ENCODE measurements at regions not wholly inside any gene's neighbourhood (a gene's known extent, or its start where the extent isn't known, plus 50 kb on each side); places are given as distances from the start of the nearest gene placed in this dataset.

DNA sequence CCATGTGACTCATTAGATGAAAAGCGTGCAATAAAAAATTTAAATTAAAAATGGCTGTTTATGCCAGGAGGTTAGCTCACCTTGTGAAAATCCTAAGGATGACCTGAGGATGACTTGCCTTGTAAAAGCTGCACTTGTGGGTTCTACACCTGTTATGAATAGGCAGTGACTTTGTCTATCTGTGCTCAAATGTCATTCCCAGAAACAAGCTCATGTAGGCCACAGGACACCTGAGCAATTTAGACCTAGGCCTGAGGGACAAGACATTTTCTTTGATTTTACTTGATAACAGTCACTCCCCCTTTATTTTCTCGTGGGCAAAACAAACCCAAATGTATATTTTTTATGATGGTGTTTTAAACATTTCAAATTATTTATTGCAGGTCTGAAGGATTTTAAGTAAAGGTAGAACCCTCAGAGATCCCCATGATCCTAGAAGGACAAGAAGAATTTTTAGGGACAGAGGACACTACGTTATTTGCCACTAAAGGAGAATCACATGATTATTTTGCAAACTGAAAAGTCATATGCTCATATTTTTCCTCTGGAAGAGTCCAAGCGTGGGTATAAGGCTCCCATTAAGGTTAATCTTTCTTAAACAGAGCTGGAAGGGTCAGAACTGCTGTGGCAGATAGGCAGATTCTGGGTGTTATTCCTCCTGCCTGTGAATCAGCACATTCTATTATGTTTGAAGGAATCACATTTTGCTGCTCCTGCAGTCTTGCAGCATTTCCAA lies 277.5 kb upstream of the MAN1A1 start:
- no peaks in the 10 kb centered on the region for H3F3A ChIP-seq (replicated peaks; ENCODE audit: low read depth)
- H3K36me3 ChIP-seq (ENCODE audit: insufficient read depth): no peaks in the 10 kb centered on the region
- H3K4me3 Mint-ChIP-seq: no peak overlapping the region
- no peaks in the 10 kb centered on the region for H3K9me2 ChIP-seq (ENCODE audit: insufficient read depth)
- TF ChIP-seq EZH2phosphoT487 (IDR thresholded peaks at IDR 0.05; ENCODE audit: unreplicated experiment) (no peak), ZNF114 (CRISPR knock-in tag; IDR thresholded peaks at IDR 0.05) (no peak), EZH2 (IDR thresholded peaks at IDR 0.05; ENCODE audit: low read depth, unreplicated experiment) (no peak), CREB1 (CRISPR knock-in tag; IDR thresholded peaks at IDR 0.05; ENCODE audit: low read depth) (no peak), POLR2AphosphoS5 (IDR thresholded peaks at IDR 0.05; ENCODE audit: low read depth) (no peak), STAT1 (IDR thresholded peaks at IDR 0.05; ENCODE audit: unreplicated experiment) (no peak), JUNB (IDR thresholded peaks at IDR 0.05; ENCODE audit: unreplicated experiment) (no peak), NANOG (IDR thresholded peaks at IDR 0.05; ENCODE audit: borderline replicate concordance) (no peak), ZNF331 (CRISPR knock-in tag; IDR thresholded peaks at IDR 0.05; ENCODE audit: low read depth) (no peak)
- TF ChIP-seq, protein P1, sequence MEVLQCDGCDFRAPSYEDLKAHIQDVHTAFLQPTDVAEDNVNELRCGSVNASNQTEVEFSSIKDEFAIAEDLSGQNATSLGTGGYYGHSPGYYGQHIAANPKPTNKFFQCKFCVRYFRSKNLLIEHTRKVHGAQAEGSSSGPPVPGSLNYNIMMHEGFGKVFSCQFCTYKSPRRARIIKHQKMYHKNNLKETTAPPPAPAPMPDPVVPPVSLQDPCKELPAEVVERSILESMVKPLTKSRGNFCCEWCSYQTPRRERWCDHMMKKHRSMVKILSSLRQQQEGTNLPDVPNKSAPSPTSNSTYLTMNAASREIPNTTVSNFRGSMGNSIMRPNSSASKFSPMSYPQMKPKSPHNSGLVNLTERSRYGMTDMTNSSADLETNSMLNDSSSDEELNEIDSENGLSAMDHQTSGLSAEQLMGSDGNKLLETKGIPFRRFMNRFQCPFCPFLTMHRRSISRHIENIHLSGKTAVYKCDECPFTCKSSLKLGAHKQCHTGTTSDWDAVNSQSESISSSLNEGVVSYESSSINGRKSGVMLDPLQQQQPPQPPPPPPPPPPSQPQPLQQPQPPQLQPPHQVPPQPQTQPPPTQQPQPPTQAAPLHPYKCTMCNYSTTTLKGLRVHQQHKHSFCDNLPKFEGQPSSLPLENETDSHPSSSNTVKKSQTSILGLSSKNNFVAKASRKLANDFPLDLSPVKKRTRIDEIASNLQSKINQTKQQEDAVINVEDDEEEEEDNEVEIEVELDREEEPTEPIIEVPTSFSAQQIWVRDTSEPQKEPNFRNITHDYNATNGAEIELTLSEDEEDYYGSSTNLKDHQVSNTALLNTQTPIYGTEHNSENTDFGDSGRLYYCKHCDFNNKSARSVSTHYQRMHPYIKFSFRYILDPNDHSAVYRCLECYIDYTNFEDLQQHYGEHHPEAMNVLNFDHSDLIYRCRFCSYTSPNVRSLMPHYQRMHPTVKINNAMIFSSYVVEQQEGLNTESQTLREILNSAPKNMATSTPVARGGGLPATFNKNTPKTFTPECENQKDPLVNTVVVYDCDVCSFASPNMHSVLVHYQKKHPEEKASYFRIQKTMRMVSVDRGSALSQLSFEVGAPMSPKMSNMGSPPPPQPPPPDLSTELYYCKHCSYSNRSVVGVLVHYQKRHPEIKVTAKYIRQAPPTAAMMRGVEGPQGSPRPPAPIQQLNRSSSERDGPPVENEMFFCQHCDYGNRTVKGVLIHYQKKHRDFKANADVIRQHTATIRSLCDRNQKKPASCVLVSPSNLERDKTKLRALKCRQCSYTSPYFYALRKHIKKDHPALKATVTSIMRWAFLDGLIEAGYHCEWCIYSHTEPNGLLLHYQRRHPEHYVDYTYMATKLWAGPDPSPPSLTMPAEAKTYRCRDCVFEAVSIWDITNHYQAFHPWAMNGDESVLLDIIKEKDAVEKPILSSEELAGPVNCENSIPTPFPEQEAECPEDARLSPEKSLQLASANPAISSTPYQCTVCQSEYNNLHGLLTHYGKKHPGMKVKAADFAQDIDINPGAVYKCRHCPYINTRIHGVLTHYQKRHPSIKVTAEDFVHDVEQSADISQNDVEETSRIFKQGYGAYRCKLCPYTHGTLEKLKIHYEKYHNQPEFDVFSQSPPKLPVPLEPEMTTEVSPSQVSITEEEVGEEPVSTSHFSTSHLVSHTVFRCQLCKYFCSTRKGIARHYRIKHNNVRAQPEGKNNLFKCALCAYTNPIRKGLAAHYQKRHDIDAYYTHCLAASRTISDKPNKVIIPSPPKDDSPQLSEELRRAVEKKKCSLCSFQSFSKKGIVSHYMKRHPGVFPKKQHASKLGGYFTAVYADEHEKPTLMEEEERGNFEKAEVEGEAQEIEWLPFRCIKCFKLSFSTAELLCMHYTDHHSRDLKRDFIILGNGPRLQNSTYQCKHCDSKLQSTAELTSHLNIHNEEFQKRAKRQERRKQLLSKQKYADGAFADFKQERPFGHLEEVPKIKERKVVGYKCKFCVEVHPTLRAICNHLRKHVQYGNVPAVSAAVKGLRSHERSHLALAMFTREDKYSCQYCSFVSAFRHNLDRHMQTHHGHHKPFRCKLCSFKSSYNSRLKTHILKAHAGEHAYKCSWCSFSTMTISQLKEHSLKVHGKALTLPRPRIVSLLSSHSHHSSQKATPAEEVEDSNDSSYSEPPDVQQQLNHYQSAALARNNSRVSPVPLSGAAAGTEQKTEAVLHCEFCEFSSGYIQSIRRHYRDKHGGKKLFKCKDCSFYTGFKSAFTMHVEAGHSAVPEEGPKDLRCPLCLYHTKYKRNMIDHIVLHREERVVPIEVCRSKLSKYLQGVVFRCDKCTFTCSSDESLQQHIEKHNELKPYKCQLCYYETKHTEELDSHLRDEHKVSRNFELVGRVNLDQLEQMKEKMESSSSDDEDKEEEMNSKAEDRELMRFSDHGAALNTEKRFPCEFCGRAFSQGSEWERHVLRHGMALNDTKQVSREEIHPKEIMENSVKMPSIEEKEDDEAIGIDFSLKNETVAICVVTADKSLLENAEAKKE (CRISPR knock-in tag; IDR thresholded peaks at IDR 0.05): no peak
- TF ChIP-seq, protein P2, sequence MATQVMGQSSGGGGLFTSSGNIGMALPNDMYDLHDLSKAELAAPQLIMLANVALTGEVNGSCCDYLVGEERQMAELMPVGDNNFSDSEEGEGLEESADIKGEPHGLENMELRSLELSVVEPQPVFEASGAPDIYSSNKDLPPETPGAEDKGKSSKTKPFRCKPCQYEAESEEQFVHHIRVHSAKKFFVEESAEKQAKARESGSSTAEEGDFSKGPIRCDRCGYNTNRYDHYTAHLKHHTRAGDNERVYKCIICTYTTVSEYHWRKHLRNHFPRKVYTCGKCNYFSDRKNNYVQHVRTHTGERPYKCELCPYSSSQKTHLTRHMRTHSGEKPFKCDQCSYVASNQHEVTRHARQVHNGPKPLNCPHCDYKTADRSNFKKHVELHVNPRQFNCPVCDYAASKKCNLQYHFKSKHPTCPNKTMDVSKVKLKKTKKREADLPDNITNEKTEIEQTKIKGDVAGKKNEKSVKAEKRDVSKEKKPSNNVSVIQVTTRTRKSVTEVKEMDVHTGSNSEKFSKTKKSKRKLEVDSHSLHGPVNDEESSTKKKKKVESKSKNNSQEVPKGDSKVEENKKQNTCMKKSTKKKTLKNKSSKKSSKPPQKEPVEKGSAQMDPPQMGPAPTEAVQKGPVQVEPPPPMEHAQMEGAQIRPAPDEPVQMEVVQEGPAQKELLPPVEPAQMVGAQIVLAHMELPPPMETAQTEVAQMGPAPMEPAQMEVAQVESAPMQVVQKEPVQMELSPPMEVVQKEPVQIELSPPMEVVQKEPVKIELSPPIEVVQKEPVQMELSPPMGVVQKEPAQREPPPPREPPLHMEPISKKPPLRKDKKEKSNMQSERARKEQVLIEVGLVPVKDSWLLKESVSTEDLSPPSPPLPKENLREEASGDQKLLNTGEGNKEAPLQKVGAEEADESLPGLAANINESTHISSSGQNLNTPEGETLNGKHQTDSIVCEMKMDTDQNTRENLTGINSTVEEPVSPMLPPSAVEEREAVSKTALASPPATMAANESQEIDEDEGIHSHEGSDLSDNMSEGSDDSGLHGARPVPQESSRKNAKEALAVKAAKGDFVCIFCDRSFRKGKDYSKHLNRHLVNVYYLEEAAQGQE (IDR thresholded peaks at IDR 0.05; ENCODE audit: unreplicated experiment): no peak
- TF ChIP-seq, protein P3, sequence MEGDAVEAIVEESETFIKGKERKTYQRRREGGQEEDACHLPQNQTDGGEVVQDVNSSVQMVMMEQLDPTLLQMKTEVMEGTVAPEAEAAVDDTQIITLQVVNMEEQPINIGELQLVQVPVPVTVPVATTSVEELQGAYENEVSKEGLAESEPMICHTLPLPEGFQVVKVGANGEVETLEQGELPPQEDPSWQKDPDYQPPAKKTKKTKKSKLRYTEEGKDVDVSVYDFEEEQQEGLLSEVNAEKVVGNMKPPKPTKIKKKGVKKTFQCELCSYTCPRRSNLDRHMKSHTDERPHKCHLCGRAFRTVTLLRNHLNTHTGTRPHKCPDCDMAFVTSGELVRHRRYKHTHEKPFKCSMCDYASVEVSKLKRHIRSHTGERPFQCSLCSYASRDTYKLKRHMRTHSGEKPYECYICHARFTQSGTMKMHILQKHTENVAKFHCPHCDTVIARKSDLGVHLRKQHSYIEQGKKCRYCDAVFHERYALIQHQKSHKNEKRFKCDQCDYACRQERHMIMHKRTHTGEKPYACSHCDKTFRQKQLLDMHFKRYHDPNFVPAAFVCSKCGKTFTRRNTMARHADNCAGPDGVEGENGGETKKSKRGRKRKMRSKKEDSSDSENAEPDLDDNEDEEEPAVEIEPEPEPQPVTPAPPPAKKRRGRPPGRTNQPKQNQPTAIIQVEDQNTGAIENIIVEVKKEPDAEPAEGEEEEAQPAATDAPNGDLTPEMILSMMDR (conservative IDR thresholded peaks at IDR 0.05; ENCODE audit: low read depth in 2 of 2): no peak
- TF ChIP-seq, protein P4, sequence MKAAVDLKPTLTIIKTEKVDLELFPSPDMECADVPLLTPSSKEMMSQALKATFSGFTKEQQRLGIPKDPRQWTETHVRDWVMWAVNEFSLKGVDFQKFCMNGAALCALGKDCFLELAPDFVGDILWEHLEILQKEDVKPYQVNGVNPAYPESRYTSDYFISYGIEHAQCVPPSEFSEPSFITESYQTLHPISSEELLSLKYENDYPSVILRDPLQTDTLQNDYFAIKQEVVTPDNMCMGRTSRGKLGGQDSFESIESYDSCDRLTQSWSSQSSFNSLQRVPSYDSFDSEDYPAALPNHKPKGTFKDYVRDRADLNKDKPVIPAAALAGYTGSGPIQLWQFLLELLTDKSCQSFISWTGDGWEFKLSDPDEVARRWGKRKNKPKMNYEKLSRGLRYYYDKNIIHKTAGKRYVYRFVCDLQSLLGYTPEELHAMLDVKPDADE (IDR thresholded peaks at IDR 0.05): no peak
- H3K36me3 Mint-ChIP-seq (ENCODE audit: low read depth): no peaks in the 10 kb centered on the region
- no peak overlapping the region for H3K4me2 ChIP-seq
- DNase-seq (ENCODE audit: low spot score) (no peak), ATAC-seq (no peak)
- no peaks in the 10 kb centered on the region for H3K79me2 ChIP-seq (replicated peaks; ENCODE audit: insufficient read depth)
- no peaks in the 10 kb centered on the region for H4K20me1 ChIP-seq (replicated peaks; ENCODE audit: insufficient read depth)
- H3K4me1 ChIP-seq (ENCODE audit: insufficient read depth): 0 out of 2 replicates have a peak, but pooled peaks cover 5% of the 10 kb centered on the region
- peak overlapping the region; percentile 84 for H2AFZ ChIP-seq
- H3K27me3 ChIP-seq (ENCODE audit: insufficient read depth): no peaks in the 10 kb centered on the region
- no peak overlapping the region for H3K4me3 ChIP-seq
- H3K9me3 Mint-ChIP-seq: no peaks in the 10 kb centered on the region
- peaks cover 23% of the 10 kb centered on the region; the same call in 2 of the 3 replicates for H3K4me1 Mint-ChIP-seq
- H3K27ac Mint-ChIP-seq: peak overlapping the region; percentile 72
- no peaks in the 10 kb centered on the region for H3K27me3 Mint-ChIP-seq (ENCODE audit: insufficient read depth, low read depth, poor library complexity)
- H3K27ac ChIP-seq (ENCODE audit: low read depth): no peak overlapping the region
